LNCaP clone FGC (cell line): ENCODE measurements at regions not wholly inside any gene's neighbourhood (a gene's known extent, or its start where the extent isn't known, plus 50 kb on each side); places are given as distances from the start of the nearest gene placed in this dataset.

ENCODE experiments used
- DNase-seq: peaks from one replicate; pipeline ENCODE4 v3.0.0-alpha.2; 2011; ENCODE audit warnings: low read depth
- H3K4me3 ChIP-seq: 2 replicates; pipeline ENCODE4 v1.5.1; 2011; ENCODE audit warnings: mild to moderate bottlenecking, low read depth, low read length, control low read depth
- CTCF ChIP-seq: IDR thresholded peaks from 2 replicates; pipeline ENCODE4 v1.5.1; 2012; ENCODE audit warnings: mild to moderate bottlenecking; ENCODE audit not compliant: control insufficient read depth, insufficient read depth; ENCODE audit errors: extremely low read depth

DNA sequence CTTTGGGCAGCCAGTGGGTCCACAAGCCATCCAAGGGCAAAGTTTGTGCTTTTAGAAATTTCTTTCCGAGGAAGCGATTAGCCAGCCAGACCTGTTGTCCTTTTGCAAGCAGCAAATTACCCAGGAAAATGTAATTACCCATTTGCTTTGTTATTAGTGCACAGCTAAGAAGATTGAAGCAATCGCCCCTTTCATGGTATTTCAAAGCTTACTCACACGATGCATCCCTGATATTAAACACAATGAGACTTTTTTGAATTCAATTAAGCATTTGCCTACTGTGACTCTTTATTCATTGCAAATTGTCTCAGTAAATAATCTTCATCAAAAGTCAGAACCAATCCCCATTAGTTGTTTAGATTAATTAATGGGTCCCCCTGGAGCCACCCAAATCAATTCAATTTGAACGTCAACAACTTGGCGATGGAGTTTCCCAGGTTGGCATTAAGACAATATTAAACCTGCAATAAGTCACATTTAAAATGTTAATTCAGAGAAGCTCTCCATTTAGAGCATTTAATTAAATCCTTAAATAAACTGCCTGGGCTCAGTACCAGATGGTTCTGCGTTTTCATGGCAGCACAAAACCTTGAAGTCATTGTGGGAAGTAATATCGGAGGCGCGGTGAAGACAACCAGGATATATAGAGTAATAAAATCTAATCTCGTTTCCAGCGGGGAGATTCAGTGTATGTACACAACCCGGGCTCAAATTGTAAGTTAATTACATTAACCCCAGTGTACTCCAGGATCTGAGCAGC is 366.2 kb upstream of the TNRC6C start:
- H3K4me3 ChIP-seq, result no peak overlapping the region
- DNase-seq, result peak; percentile 26
- no peak for TF ChIP-seq CTCF

DNA sequence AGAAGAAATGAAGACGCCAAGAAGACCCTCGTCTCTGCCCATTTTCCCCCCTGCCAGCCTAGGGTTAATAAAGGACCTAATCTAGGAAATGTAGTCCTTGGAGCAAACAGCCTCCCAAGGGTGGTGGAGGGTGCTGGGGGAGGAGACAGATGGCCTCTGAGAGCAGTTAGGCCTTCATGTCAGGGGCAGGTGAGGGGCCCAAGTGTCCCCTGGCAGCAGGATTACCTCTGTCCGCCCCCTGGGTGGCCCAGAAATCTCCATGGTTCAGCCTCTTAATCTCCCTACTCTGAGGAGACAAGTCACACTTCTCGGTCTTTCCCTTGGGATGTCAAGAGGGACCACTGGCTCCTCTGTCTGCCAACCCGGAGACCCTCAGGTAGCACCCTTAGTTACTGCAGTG is 365.4 kb upstream of the TNRC6C start:
- no peak overlapping the region for H3K4me3 ChIP-seq
- no peak for TF ChIP-seq CTCF
- no peak for DNase-seq

DNA sequence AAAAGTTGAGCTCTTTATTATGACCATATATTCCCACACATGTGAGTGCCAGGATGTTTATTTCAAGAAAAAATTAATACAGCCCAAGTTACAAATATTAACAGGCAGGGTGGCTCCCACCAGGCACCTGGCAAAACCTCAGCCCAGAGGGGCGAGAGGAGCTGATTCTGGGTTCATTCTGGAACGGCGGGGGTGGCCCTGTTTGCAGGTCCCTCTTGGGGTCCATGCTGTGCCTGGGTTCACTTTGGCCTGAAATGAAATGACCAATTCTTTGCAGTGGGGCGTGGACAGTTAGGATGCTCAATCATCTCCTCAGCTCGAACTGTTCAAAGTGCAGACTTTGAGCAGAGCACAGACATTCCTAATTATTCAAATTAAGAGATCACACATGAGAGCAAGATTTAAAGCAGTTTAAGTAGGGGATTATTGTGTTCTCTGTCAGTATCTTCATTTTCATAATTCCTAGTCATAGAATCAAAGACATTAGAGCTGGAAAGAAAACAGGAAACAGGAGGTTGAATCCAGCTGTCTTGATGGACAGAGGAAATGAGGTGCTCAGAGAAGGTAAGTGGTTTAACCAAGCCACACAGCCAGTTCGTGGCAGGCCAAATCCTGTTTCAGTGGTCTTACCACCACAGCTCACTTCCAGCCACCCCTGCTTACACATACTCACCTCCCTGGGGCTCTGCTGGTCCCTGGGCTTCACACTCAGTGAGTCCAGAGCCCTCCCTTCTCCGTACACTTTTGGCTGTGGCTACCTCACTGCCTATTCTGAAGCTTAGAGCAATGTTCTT is 363.9 kb upstream of the TNRC6C start:
- no peak overlapping the region for H3K4me3 ChIP-seq
- no peak for DNase-seq
- no peak for TF ChIP-seq CTCF

- TF ChIP-seq CTCF, result no peak
- no peak for DNase-seq
- no peak overlapping the region for H3K4me3 ChIP-seq
These were observed 361.7 kb upstream of the TNRC6C start for GRCh38 chr17:77596491-77597417.

DNA sequence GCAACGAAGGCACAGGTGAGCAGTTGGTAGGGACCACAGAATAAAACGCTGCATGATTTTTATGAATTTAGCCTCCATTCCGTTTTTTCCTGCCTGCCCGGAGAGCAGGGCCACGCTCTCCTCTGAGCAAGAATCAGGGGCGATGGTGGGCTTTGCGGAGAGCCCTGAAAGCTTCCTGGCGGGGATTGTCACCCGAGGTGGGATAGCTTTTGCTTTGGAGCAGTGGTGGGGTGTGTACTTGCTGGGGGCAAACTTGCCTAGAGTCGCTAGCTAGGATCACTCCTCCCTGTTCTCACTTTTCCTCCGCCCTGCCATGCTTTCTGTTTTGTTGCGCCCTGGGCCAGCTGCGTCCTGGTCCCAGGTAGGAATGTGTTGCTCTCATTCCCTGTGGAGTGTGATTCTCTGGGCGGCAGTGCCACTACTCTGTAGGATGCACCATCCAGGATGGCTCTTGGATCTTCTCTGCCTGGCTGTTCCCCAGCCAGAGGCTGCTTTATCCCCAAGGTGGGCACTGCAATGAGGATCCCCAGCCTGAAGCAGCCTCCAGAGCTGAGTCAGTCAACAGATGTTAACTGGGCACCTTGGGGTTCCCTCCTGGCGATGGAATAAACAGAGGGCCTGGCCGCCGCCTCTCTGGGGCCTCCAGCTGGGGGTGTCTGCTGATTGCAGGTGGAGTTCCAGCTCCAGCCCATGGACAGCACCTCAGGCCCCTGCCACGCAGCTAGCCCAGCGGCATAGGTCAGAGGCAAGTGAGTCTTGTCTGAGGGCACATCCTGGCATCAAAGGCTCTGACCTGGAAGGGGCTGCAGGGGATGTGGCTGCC is 360.9 kb upstream of the TNRC6C start:
- no peak overlapping the region for H3K4me3 ChIP-seq
- TF ChIP-seq CTCF, result no peak
- DNase-seq, result no peak

- DNase-seq, result no peak
- TF ChIP-seq CTCF, result no peak
- no peak overlapping the region for H3K4me3 ChIP-seq
These were observed 360.3 kb upstream of the TNRC6C start for GRCh38 chr17:77598241-77598620.
